ENCODE measurements at regions not wholly inside any gene's neighbourhood (a gene's known extent, or its start where the extent isn't known, plus 50 kb on each side); places are given as distances from the start of the nearest gene placed in this dataset.

DNA sequence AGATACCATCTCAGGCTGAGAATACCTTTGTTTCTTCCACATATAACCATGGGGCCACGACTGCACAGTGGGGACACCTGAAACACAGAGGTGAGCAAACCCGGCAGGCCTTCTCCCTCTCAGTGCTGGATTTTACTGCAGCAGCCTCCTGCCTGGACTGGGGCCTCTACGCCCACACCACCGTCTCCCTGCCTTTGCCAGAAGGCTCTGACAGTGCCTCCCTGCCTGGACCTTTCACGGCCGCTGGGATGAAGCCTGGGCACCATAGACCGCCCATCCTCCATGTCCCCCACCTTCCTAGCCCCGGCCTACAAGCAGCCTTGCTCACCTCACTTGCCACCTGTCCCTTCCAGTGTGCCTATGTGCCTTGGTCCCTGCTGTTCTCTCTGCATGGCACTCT is 214.3 kb downstream of the NFKBIZ start:
- H3K27ac Mint-ChIP-seq (ENCODE audit: low read depth): no peak overlapping the region
- ATAC-seq (replicated peaks; ENCODE audit: extremely low read depth, poor library complexity, severe bottlenecking): no peak
- no peaks in the 10 kb centered on the region for H3K27me3 Mint-ChIP-seq
- H3K36me3 Mint-ChIP-seq (ENCODE audit: insufficient read depth): peaks cover 2% of the 10 kb centered on the region
- no peaks in the 10 kb centered on the region for H3K9me3 Mint-ChIP-seq
- H3K4me1 Mint-ChIP-seq: peaks cover 12% of the 10 kb centered on the region
- no peak for DNase-seq (ENCODE audit: low spot score in 2 of 2)
- no peak overlapping the region for H3K4me3 Mint-ChIP-seq

DNA sequence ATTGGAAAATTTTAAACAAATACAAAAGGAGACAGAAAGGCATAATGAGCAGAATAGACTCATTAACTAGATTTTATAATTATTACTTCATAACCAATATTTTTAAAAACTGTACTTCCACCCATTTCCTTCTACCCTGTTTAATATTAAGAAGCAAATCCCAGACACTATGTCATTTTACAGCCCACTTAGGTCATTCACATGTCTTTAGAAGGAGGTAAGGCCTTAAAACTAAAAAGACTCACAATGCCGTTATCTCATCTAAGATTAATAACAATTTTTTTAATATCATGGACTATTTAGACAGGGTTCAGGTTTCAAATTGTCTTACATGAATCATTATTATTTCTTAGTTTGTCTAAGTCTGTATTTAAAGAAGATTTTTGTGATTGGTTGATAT is 217.2 kb downstream of the NFKBIZ start:
- no peak overlapping the region for H3K4me3 Mint-ChIP-seq
- peaks cover 2% of the 10 kb centered on the region for H3K36me3 Mint-ChIP-seq (ENCODE audit: insufficient read depth)
- no peaks in the 10 kb centered on the region for H3K27me3 Mint-ChIP-seq
- DNase-seq (ENCODE audit: low spot score in 2 of 2) (no peak), ATAC-seq (replicated peaks; ENCODE audit: extremely low read depth, poor library complexity, severe bottlenecking) (no peak)
- H3K4me1 Mint-ChIP-seq: no peaks in the 10 kb centered on the region
- H3K27ac Mint-ChIP-seq (ENCODE audit: low read depth): no peak overlapping the region
- no peaks in the 10 kb centered on the region for H3K9me3 Mint-ChIP-seq

DNA sequence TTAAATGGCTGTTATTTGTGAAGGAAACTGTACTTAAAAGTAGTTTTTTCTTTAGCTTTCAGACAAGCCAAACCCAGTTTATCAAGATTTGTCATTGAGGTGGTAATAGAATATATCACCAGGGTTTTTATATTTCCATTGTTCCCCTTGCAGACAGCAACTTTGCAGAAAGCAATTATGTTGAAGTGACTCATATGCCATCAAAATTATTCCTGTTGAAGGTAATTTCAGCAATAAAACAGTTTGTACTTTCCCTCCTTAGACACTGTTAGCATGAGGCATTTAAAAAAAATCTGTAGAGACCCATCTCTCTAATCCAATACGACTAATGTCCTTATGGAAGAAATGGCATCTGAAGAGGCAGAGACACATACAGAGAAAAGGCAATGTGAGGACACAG is 219.0 kb downstream of the NFKBIZ start:
- Mint-ChIP-seq H3K9me3 (no peaks in the 10 kb centered on the region), H3K27me3 (no peaks in the 10 kb centered on the region), H3K36me3 (ENCODE audit: insufficient read depth) (peaks cover 2% of the 10 kb centered on the region), H3K27ac (ENCODE audit: low read depth) (no peak overlapping the region), H3K4me1 (no peaks in the 10 kb centered on the region), H3K4me3 (no peak overlapping the region)
- no peak for ATAC-seq (replicated peaks; ENCODE audit: extremely low read depth, poor library complexity, severe bottlenecking)
- no peak for DNase-seq (ENCODE audit: low spot score in 2 of 2)

DNA sequence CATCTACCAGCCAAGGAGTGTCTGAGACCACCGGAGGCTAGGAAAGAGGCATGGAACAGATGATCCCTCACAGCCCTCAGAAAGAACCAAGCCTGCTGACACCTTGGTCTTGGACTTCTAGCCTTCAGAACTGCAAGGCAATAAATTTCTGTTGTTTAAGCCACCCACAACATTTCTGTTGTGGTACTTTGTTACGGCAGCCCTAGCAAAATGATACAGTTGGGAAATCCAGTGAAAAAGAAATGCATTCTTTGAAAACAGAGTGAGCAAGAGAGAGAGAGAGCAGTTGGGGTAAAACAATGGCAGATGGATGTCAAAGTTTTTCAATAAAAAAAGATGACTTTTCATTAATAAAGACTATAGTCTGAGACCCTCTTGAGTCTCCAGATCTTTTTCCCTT is 219.4 kb downstream of the NFKBIZ start:
- DNase-seq (ENCODE audit: low spot score in 2 of 2) (no peak), ATAC-seq (replicated peaks; ENCODE audit: extremely low read depth, poor library complexity, severe bottlenecking) (no peak)
- Mint-ChIP-seq H3K4me1 (no peaks in the 10 kb centered on the region), H3K27ac (ENCODE audit: low read depth) (no peak overlapping the region), H3K36me3 (ENCODE audit: insufficient read depth) (peaks cover 2% of the 10 kb centered on the region), H3K4me3 (no peak overlapping the region), H3K27me3 (no peaks in the 10 kb centered on the region), H3K9me3 (no peaks in the 10 kb centered on the region)

DNA sequence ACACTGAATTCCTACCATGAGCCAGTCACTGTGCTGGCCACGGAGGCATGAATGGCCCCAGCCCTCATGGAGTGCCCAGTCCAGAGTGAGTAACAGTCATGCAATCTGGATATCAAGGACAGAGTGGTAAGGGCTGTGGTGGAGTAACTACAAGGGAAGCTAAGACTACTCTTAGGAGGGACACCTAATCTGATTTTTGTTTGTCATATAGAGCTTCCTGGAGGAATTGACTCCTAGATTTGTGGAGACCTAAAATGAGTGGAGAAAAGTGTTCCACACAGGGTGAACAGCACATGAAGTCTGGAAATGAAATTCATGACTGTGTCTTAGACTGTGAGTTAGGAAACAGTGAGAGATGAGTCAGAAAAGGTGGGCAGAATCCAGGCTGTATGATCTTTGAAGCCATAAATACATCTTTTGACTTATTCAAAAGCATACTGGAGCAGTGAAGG is 219.9 kb downstream of the NFKBIZ start:
- Mint-ChIP-seq H3K9me3 (no peaks in the 10 kb centered on the region), H3K4me1 (no peaks in the 10 kb centered on the region), H3K4me3 (no peak overlapping the region), H3K27ac (ENCODE audit: low read depth) (no peak overlapping the region), H3K36me3 (ENCODE audit: insufficient read depth) (no peaks in the 10 kb centered on the region), H3K27me3 (no peaks in the 10 kb centered on the region)
- no peak for ATAC-seq (replicated peaks; ENCODE audit: extremely low read depth, poor library complexity, severe bottlenecking)
- no peak for DNase-seq (ENCODE audit: low spot score in 2 of 2)

DNA sequence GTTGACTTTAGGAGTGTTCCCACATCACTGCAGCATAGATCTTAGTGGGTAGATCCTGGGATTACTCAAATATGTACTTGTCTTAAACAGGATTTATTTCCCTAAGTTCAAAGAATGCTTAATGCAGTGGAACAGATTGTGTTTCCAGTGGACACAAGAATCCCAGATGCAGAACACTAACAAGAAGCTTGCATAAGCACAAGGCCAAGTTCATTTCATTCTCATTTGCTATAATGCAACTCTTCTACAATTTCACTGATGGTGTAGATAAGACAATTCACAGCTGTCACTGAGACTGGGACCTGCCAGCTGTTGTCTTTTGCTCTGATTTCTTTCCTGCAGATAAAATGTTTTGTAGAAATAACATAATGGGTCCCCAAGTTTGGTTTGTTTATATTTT is 225.6 kb downstream of the NFKBIZ start:
- Mint-ChIP-seq H3K4me1 (no peaks in the 10 kb centered on the region), H3K27me3 (no peaks in the 10 kb centered on the region), H3K27ac (ENCODE audit: low read depth) (no peak overlapping the region), H3K4me3 (no peak overlapping the region), H3K36me3 (ENCODE audit: insufficient read depth) (no peaks in the 10 kb centered on the region), H3K9me3 (no peaks in the 10 kb centered on the region)
- ATAC-seq (replicated peaks; ENCODE audit: extremely low read depth, poor library complexity, severe bottlenecking) (no peak), DNase-seq (ENCODE audit: low spot score in 2 of 2) (no peak)

DNA sequence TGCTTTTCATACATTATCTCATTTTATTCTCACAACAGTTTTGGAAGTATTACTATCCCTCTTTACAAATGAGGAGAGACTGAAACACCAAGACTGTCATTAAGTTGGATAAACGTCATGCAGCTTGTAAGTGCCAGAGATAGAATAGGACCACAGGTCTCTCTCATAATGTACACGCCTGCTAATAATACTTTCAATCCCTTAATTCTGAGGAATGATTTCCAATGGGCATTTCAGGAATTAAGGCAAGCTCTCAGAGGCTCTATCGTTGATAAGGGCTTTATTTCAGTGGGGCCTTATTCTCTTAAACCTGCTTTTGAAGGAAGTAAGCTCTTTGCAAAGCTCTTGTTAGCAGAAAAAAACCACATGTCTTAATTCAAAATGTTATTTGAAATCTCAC is 229.1 kb downstream of the NFKBIZ start:
- H3K36me3 Mint-ChIP-seq (ENCODE audit: insufficient read depth): no peaks in the 10 kb centered on the region
- DNase-seq (ENCODE audit: low spot score in 2 of 2) (no peak), ATAC-seq (replicated peaks; ENCODE audit: extremely low read depth, poor library complexity, severe bottlenecking) (no peak)
- no peak overlapping the region for H3K4me3 Mint-ChIP-seq
- H3K27me3 Mint-ChIP-seq: peaks cover 7% of the 10 kb centered on the region
- H3K4me1 Mint-ChIP-seq: no peaks in the 10 kb centered on the region
- no peaks in the 10 kb centered on the region for H3K9me3 Mint-ChIP-seq
- no peak overlapping the region for H3K27ac Mint-ChIP-seq (ENCODE audit: low read depth)

DNA sequence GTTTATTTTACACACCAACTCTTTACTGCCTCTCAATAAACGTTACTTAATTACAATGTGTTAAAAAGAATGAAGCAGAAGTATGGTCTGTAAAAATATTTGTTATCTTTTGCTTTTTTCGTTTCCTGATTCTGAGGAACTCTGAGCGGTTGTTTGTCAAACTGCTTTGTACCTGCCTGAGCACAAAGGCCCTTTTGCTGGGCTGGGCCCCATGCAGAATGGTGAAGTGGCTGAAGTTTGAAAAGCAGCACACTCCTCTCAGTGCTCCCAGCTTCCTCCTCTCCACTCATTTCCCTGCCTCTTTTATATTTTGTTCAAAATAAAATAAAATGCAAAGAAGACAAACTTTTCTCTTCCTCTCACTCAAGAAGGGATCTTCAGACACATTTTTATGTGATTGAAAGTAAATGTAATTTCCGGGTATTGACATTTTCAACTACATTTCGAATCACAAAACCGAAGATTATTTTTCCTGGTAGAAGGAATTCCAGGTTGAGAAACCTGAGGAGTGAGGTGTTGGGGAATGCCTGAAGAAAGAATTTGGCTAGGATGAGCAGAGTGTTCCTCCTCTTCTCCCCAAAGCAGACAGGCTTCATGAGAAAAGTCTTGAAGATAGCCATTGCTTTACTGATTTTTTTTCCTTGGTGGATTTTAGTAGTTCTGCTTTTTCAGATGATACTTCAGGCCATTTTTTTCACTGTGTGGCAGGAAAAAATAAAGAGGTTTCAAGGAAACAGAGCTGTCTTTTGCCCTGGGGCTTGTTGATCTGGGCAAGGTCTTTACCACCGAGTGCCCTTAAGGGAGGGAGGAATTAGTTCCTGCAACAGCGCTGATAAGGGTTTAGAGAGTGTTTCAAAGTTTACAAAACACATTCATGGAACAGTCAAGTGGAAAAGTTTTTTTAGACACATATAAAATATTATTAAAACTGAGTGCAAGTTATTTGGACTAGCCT is 229.8 kb downstream of the NFKBIZ start:
- no peak overlapping the region for H3K4me3 Mint-ChIP-seq
- no peak for DNase-seq (ENCODE audit: low spot score in 2 of 2)
- peaks cover 7% of the 10 kb centered on the region for H3K27me3 Mint-ChIP-seq
- no peaks in the 10 kb centered on the region for H3K4me1 Mint-ChIP-seq
- no peak for ATAC-seq (replicated peaks; ENCODE audit: extremely low read depth, poor library complexity, severe bottlenecking)
- H3K9me3 Mint-ChIP-seq: no peaks in the 10 kb centered on the region
- no peaks in the 10 kb centered on the region for H3K36me3 Mint-ChIP-seq (ENCODE audit: insufficient read depth)
- no peak overlapping the region for H3K27ac Mint-ChIP-seq (ENCODE audit: low read depth)

DNA sequence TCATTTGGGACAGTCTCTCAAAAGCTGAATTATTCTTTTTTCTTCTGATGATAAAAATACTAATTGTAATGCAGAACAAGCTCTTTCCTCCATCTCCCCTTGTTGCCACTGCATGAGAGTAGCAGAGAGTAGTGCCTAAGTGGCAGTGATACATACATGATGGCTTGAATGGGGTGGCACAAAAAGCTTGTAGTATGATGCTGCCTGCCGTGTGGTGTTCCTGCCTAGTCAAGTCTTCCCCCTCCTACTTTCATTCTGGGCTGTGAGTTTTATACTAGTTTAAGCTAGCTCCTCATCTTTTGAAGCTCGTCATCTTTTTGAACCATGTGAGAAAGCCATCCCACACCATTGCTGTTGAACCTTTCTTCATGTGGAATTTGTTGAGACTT is 230.5 kb downstream of the NFKBIZ start:
- ATAC-seq (replicated peaks; ENCODE audit: extremely low read depth, poor library complexity, severe bottlenecking): no peak
- H3K9me3 Mint-ChIP-seq: no peaks in the 10 kb centered on the region
- no peaks in the 10 kb centered on the region for H3K4me1 Mint-ChIP-seq
- no peak overlapping the region for H3K27ac Mint-ChIP-seq (ENCODE audit: low read depth)
- DNase-seq (ENCODE audit: low spot score in 2 of 2): no peak
- no peaks in the 10 kb centered on the region for H3K36me3 Mint-ChIP-seq (ENCODE audit: insufficient read depth)
- peaks cover 7% of the 10 kb centered on the region for H3K27me3 Mint-ChIP-seq
- no peak overlapping the region for H3K4me3 Mint-ChIP-seq

DNA sequence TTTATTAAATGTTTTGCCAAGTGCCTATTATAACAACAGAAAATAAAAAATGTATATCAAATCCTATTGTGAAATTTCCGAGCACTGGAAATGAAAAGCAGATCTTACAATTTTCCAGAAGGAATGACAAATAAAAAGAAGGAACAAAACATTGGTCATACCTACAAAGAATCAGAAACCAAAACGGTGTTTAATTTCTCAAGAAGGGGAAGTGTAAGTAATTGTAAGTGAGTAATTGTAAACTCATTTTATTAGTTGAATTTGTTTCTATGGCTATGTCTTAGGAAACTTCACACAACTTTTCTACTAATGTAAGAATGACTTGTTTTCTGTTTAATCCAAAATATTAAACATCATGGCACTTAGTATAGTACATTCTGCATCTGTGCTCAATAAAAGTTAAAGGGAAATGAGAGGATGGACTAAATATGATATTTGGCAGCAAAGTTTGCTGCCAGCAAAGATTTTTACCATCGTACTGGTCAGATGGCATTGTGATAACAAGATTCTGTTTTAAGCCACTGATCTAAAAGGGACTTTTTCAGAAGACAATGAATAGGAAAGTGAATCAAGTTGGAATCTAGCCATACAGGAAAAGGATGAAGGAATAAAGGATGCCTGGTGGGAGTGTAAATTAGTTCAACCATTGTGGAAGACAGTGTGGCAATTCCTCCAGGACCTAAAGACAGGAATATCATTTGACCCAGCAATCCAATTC is 232.4 kb downstream of the NFKBIZ start:
- ATAC-seq (replicated peaks; ENCODE audit: extremely low read depth, poor library complexity, severe bottlenecking): no peak
- Mint-ChIP-seq H3K27ac (ENCODE audit: low read depth) (no peak overlapping the region), H3K36me3 (ENCODE audit: insufficient read depth) (no peaks in the 10 kb centered on the region), H3K4me1 (no peaks in the 10 kb centered on the region), H3K9me3 (no peaks in the 10 kb centered on the region), H3K27me3 (peaks cover 7% of the 10 kb centered on the region), H3K4me3 (no peak overlapping the region)
- DNase-seq (ENCODE audit: low spot score in 2 of 2): no peak

DNA sequence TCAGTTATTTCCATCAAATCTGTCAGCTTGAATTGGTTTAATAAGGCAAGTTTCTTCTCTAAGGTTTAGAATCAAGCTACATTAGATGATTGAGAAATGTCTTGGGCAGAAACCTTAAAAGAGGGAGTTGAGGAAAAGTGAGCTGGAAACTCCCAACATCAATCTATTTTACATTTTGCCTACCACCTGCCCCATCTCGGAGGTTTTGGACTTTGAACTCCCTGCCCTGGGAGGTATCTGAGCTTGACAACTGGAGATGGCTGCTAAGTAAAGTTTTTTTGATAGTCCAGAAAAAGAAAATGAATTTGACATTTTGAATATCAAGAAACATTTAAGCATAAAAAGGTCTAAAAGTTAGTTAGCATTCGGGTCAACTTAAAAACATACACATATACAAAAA is 234.2 kb downstream of the NFKBIZ start:
- H3K9me3 Mint-ChIP-seq: no peaks in the 10 kb centered on the region
- ATAC-seq (replicated peaks; ENCODE audit: extremely low read depth, poor library complexity, severe bottlenecking) (no peak), DNase-seq (ENCODE audit: low spot score in 2 of 2) (no peak)
- no peak overlapping the region for H3K4me3 Mint-ChIP-seq
- H3K27ac Mint-ChIP-seq (ENCODE audit: low read depth): no peak overlapping the region
- H3K4me1 Mint-ChIP-seq: no peaks in the 10 kb centered on the region
- H3K36me3 Mint-ChIP-seq (ENCODE audit: insufficient read depth): no peaks in the 10 kb centered on the region
- H3K27me3 Mint-ChIP-seq: peaks cover 7% of the 10 kb centered on the region

DNA sequence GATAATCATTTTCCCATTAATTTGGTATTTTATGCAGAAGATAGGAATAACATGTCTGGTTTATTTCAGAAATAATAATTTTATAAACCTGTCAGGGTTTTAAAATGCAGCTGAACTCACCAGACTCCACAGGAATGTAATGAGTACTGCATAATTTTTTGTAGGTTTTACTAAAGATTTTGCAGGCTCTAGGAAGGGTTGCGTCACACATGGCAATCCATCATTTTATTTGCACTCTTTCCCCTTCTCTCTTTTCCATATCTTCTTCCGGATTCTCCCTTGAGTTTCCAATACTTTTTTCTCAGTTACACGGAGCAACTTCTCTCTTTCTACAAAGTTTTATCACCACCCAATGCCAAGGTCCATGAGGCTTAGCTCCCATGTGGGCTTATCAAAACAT is 234.7 kb downstream of the NFKBIZ start:
- Mint-ChIP-seq H3K27me3 (peaks cover 7% of the 10 kb centered on the region), H3K27ac (ENCODE audit: low read depth) (no peak overlapping the region), H3K9me3 (no peaks in the 10 kb centered on the region), H3K36me3 (ENCODE audit: insufficient read depth) (peaks cover 1% of the 10 kb centered on the region), H3K4me3 (no peak overlapping the region), H3K4me1 (no peaks in the 10 kb centered on the region)
- DNase-seq (ENCODE audit: low spot score in 2 of 2) (no peak), ATAC-seq (replicated peaks; ENCODE audit: extremely low read depth, poor library complexity, severe bottlenecking) (no peak)

DNA sequence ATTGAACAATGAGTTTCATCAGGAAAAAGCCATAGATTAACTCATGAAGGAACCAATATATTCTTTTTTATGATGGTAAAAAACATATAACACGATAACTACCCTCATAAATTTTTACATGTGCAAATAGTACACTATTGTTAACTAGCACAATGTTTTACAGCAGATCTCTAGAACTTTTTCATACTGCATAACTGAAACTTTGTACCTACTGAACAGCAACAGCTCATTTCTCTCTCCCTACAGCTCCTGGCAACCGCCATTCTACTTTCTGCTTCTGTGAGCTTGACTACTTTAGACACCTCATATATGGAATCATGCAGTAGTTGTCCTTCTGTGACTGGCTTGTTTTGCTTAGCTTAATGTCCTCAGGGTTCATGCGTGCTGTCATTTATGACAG is 235.4 kb downstream of the NFKBIZ start:
- ATAC-seq (replicated peaks; ENCODE audit: extremely low read depth, poor library complexity, severe bottlenecking) (no peak), DNase-seq (ENCODE audit: low spot score in 2 of 2) (no peak)
- peaks cover 1% of the 10 kb centered on the region for H3K36me3 Mint-ChIP-seq (ENCODE audit: insufficient read depth)
- no peaks in the 10 kb centered on the region for H3K4me1 Mint-ChIP-seq
- no peak overlapping the region for H3K4me3 Mint-ChIP-seq
- H3K27ac Mint-ChIP-seq (ENCODE audit: low read depth): no peak overlapping the region
- H3K27me3 Mint-ChIP-seq: peaks cover 7% of the 10 kb centered on the region
- no peaks in the 10 kb centered on the region for H3K9me3 Mint-ChIP-seq
